ENCODE measurements at regions not wholly inside any gene's neighbourhood (a gene's known extent, or its start where the extent isn't known, plus 50 kb on each side); places are given as distances from the start of the nearest gene placed in this dataset.

DNA sequence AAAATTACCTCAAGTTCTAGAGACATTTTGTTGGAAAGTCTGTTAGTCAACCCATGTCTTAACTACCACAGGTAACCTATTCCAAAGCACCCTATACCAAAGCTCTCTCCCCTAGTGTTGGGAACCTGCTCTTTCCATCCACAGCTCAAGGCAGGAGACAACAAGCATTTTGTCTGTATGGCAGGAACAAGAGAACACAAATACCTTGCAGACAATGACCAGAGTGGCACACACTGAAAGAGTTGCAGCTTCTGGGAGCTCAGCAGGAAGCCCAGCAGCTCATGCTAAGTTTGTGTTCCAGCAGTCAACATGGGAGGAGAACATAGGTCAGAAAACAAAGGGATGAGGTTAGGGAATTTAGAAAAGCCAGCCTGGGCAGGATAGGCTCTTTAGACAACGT lies 300.8 kb downstream of the HHIPL2 start:
- 40% methylated on average over 1 of the region's 1 CpG for WGBS
- Histone ChIP-seq H3K4me3 (no peak overlapping the region), H3K4me1 (replicated peaks) (no peaks in the 10 kb centered on the region), H3K27ac (no peak overlapping the region), H3K9me3 (no peaks in the 10 kb centered on the region), H3K27me3 (replicated peaks; ENCODE audit: insufficient read depth) (no peaks in the 10 kb centered on the region), H3K36me3 (no peaks in the 10 kb centered on the region)
- intact Hi-C loops (cut with DNase I) = no loop called here
- no peak for TF ChIP-seq POLR2AphosphoS5 (IDR thresholded peaks at IDR 0.05)
- no peak for TF ChIP-seq POLR2A (IDR thresholded peaks at IDR 0.05)
- TF ChIP-seq CTCF (IDR thresholded peaks at IDR 0.05) = no peak
- DNase-seq (ENCODE audit: low spot score) = no peak

GRCh38 chr1:222243902-222244301 lies 304.0 kb downstream of the HHIPL2 start:
- WGBS = 50% methylated on average over 2 of the region's 2 CpGs
- no peaks in the 10 kb centered on the region for H3K4me1 ChIP-seq (replicated peaks)
- no peaks in the 10 kb centered on the region for H3K27me3 ChIP-seq (replicated peaks; ENCODE audit: insufficient read depth)
- no peaks in the 10 kb centered on the region for H3K9me3 ChIP-seq
- DNase-seq (ENCODE audit: low spot score) = no peak
- no peak overlapping the region for H3K27ac ChIP-seq
- H3K36me3 ChIP-seq = no peaks in the 10 kb centered on the region
- no peak for TF ChIP-seq CTCF (IDR thresholded peaks at IDR 0.05)
- TF ChIP-seq POLR2AphosphoS5 (IDR thresholded peaks at IDR 0.05) = no peak
- no peak for TF ChIP-seq POLR2A (IDR thresholded peaks at IDR 0.05)
- no peak overlapping the region for H3K4me3 ChIP-seq
- intact Hi-C loops (cut with DNase I) = no loop called here

- H3K4me3 ChIP-seq = no peak overlapping the region
- H3K4me1 ChIP-seq (replicated peaks) = no peaks in the 10 kb centered on the region
- TF ChIP-seq POLR2A (IDR thresholded peaks at IDR 0.05) = no peak
- TF ChIP-seq POLR2AphosphoS5 (IDR thresholded peaks at IDR 0.05) = no peak
- no peak for TF ChIP-seq CTCF (IDR thresholded peaks at IDR 0.05)
- no peaks in the 10 kb centered on the region for H3K27me3 ChIP-seq (replicated peaks; ENCODE audit: insufficient read depth)
- intact Hi-C loops (cut with DNase I) = no loop called here
- DNase-seq (ENCODE audit: low spot score) = no peak
- H3K36me3 ChIP-seq = no peaks in the 10 kb centered on the region
- H3K9me3 ChIP-seq = no peaks in the 10 kb centered on the region
- H3K27ac ChIP-seq = no peak overlapping the region
- 27% methylated on average over 1 of the region's 1 CpG for WGBS
Measured at GRCh38 chr1:222242492-222242891, 305.4 kb downstream of the HHIPL2 start.

DNA sequence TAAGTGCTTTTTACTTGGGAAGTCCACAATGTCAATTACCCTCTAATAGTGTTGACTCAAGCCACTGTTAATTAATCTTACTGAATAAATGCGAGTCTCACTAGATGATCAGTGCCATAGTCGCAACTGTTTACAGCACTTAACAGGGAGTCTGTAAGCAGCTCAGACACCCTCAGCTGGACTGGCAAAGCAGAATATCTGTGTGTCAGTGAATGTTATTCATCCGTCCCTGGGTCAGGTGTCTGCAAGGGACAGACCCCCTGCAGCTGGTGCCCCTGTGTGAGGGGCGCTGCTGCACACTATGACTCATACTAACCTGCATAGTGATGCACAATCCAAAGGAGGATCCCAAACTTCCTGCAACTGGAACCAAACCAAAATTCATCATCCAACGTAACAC lies 306.5 kb downstream of the HHIPL2 start:
- Histone ChIP-seq H3K4me1 (replicated peaks) (no peaks in the 10 kb centered on the region), H3K36me3 (no peaks in the 10 kb centered on the region), H3K27ac (no peak overlapping the region), H3K9me3 (no peaks in the 10 kb centered on the region), H3K4me3 (no peak overlapping the region), H3K27me3 (replicated peaks; ENCODE audit: insufficient read depth) (no peaks in the 10 kb centered on the region)
- intact Hi-C loops (cut with DNase I) = no loop called here
- 43% methylated on average over 5 of the region's 5 CpGs for WGBS
- no peak for TF ChIP-seq POLR2A (IDR thresholded peaks at IDR 0.05)
- TF ChIP-seq POLR2AphosphoS5 (IDR thresholded peaks at IDR 0.05) = no peak
- no peak for TF ChIP-seq CTCF (IDR thresholded peaks at IDR 0.05)
- DNase-seq (ENCODE audit: low spot score) = no peak

- no peaks in the 10 kb centered on the region for H3K9me3 ChIP-seq
- 63% methylated on average over 7 of the region's 7 CpGs for WGBS
- no peaks in the 10 kb centered on the region for H3K36me3 ChIP-seq
- DNase-seq (ENCODE audit: low spot score) = no peak
- H3K27me3 ChIP-seq (replicated peaks; ENCODE audit: insufficient read depth) = no peaks in the 10 kb centered on the region
- intact Hi-C loops (cut with DNase I) = no loop called here
- no peak overlapping the region for H3K4me3 ChIP-seq
- H3K4me1 ChIP-seq (replicated peaks) = no peaks in the 10 kb centered on the region
- TF ChIP-seq POLR2A (IDR thresholded peaks at IDR 0.05) = no peak
- no peak for TF ChIP-seq POLR2AphosphoS5 (IDR thresholded peaks at IDR 0.05)
- TF ChIP-seq CTCF (IDR thresholded peaks at IDR 0.05) = no peak
- H3K27ac ChIP-seq = no peak overlapping the region
Measured at GRCh38 chr1:222240536-222241181, 307.2 kb downstream of the HHIPL2 start.

All from prostate gland (tissue), 2 donors.